HL-60 (cell line): ENCODE measurements at regions not wholly inside any gene's neighbourhood (a gene's known extent, or its start where the extent isn't known, plus 50 kb on each side); places are given as distances from the start of the nearest gene placed in this dataset.

Experiments used
- POLR2AphosphoS5 ChIP-seq: IDR thresholded peaks from 2 replicates; pipeline ENCODE4 v1.6.1; 2012; ENCODE audit warnings: low read depth
- TF ChIP-seq, protein P1 (sequence below): IDR thresholded peaks from 2 replicates; pipeline ENCODE4 v1.6.1; 2012; ENCODE audit warnings: low read depth; ENCODE audit not compliant: insufficient replicate concordance
- TF ChIP-seq, protein P2 (sequence below): IDR thresholded peaks from one replicate; pipeline ENCODE4 v1.5.1; 2011; ENCODE audit warnings: low read length, control low read depth, inconsistent platforms; ENCODE audit not compliant: insufficient read depth

DNA sequence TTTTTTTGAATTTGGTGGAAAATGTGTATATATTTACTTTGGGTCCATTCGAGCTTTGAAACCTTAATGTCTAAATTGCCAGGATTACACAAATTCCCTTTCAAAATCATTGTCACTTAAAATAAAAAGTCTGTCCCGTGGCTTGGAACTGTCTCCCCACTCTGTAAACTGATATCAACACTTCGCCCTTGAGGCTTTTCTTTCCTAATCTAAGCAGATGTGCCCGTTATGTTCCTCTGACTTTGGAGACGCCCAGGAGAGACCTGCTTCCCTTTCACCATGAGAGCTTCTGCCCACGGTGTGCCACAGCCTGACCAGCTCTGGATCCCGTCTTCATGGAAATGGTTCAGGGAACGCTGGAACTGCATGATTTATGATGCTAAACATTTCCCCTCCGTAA, 151.3 kb downstream of the C16orf95 start:
- TF ChIP-seq POLR2AphosphoS5, result no peak
- TF ChIP-seq, protein P1, sequence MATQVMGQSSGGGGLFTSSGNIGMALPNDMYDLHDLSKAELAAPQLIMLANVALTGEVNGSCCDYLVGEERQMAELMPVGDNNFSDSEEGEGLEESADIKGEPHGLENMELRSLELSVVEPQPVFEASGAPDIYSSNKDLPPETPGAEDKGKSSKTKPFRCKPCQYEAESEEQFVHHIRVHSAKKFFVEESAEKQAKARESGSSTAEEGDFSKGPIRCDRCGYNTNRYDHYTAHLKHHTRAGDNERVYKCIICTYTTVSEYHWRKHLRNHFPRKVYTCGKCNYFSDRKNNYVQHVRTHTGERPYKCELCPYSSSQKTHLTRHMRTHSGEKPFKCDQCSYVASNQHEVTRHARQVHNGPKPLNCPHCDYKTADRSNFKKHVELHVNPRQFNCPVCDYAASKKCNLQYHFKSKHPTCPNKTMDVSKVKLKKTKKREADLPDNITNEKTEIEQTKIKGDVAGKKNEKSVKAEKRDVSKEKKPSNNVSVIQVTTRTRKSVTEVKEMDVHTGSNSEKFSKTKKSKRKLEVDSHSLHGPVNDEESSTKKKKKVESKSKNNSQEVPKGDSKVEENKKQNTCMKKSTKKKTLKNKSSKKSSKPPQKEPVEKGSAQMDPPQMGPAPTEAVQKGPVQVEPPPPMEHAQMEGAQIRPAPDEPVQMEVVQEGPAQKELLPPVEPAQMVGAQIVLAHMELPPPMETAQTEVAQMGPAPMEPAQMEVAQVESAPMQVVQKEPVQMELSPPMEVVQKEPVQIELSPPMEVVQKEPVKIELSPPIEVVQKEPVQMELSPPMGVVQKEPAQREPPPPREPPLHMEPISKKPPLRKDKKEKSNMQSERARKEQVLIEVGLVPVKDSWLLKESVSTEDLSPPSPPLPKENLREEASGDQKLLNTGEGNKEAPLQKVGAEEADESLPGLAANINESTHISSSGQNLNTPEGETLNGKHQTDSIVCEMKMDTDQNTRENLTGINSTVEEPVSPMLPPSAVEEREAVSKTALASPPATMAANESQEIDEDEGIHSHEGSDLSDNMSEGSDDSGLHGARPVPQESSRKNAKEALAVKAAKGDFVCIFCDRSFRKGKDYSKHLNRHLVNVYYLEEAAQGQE, result no peak
- TF ChIP-seq, protein P2, sequence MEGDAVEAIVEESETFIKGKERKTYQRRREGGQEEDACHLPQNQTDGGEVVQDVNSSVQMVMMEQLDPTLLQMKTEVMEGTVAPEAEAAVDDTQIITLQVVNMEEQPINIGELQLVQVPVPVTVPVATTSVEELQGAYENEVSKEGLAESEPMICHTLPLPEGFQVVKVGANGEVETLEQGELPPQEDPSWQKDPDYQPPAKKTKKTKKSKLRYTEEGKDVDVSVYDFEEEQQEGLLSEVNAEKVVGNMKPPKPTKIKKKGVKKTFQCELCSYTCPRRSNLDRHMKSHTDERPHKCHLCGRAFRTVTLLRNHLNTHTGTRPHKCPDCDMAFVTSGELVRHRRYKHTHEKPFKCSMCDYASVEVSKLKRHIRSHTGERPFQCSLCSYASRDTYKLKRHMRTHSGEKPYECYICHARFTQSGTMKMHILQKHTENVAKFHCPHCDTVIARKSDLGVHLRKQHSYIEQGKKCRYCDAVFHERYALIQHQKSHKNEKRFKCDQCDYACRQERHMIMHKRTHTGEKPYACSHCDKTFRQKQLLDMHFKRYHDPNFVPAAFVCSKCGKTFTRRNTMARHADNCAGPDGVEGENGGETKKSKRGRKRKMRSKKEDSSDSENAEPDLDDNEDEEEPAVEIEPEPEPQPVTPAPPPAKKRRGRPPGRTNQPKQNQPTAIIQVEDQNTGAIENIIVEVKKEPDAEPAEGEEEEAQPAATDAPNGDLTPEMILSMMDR, result no peak
